Left hindlimb (tissue), 1 donor: ENCODE measurements at regions not wholly inside any gene's neighbourhood (a gene's known extent, or its start where the extent isn't known, plus 50 kb on each side); places are given as distances from the start of the nearest gene placed in this dataset.
"Not testable (repeated sequence)": the region's sequence is repeated elsewhere in the genome, so short reads cannot be mapped to it uniquely, and the experiment has no call there.

Source experiments
- DNase-seq: peaks from one replicate; pipeline ENCODE4 v3.0.0-alpha.2; 2018

GRCh38 chr16:61421111-61421510 lies 615.1 kb downstream of the CDH8 start:
- DNase-seq = no peak

GRCh38 chr16:61419791-61420190 lies 616.4 kb downstream of the CDH8 start:
- no peak for DNase-seq

- DNase-seq = not testable (repeated sequence)
These were observed 617.4 kb downstream of the CDH8 start for GRCh38 chr16:61418802-61419201.

- no peak for DNase-seq
These were observed 621.1 kb downstream of the CDH8 start for GRCh38 chr16:61415126-61415525.

- DNase-seq = no peak
These were observed 623.2 kb downstream of the CDH8 start for GRCh38 chr16:61413021-61413420.

- DNase-seq = no peak
These were observed 623.7 kb downstream of the CDH8 start for GRCh38 chr16:61412562-61412961.

- DNase-seq = no peak
These were observed 626.6 kb downstream of the CDH8 start for GRCh38 chr16:61409604-61410003.

GRCh38 chr16:61403386-61403785 lies 632.9 kb downstream of the CDH8 start:
- DNase-seq = no peak

- no peak for DNase-seq
These were observed 644.3 kb downstream of the CDH8 start for GRCh38 chr16:61391896-61392295.

GRCh38 chr16:61390965-61391637 lies 645.1 kb downstream of the CDH8 start:
- no peak for DNase-seq

GRCh38 chr16:61385392-61386071 lies 650.7 kb downstream of the CDH8 start:
- no peak for DNase-seq

GRCh38 chr16:61382435-61382834 lies 653.8 kb downstream of the CDH8 start:
- DNase-seq = no peak

- DNase-seq = no peak
These were observed 656.9 kb downstream of the CDH8 start for GRCh38 chr16:61379311-61379710.

- DNase-seq = no peak
These were observed 662.2 kb downstream of the CDH8 start for GRCh38 chr16:61374071-61374470.

GRCh38 chr16:61371881-61372280 lies 664.4 kb downstream of the CDH8 start:
- no peak for DNase-seq

GRCh38 chr16:61371388-61371787 lies 664.9 kb downstream of the CDH8 start:
- DNase-seq = no peak

GRCh38 chr16:61370564-61370963 lies 665.7 kb downstream of the CDH8 start:
- no peak for DNase-seq

GRCh38 chr16:61366006-61366405 lies 670.2 kb downstream of the CDH8 start:
- no peak for DNase-seq

GRCh38 chr16:61364990-61365389 lies 671.2 kb downstream of the CDH8 start:
- no peak for DNase-seq

- no peak for DNase-seq
These were observed 673.7 kb downstream of the CDH8 start for GRCh38 chr16:61362585-61362984.

GRCh38 chr16:61344791-61345190 lies 691.4 kb downstream of the CDH8 start:
- no peak for DNase-seq

- DNase-seq = no peak
These were observed 703.8 kb downstream of the CDH8 start for GRCh38 chr16:61332461-61332860.

- no peak for DNase-seq
These were observed 712.2 kb downstream of the CDH8 start for GRCh38 chr16:61324044-61324443.

- DNase-seq = no peak
These were observed 712.8 kb downstream of the CDH8 start for GRCh38 chr16:61323456-61323855.

- no peak for DNase-seq
These were observed 715.4 kb downstream of the CDH8 start for GRCh38 chr16:61320791-61321190.
